GM12864 (cell line): ENCODE measurements at regions not wholly inside any gene's neighbourhood (a gene's known extent, or its start where the extent isn't known, plus 50 kb on each side); places are given as distances from the start of the nearest gene placed in this dataset.

Source experiments
- DNase-seq: peaks from one replicate; pipeline ENCODE4 v3.0.0-alpha.2; 2011; ENCODE audit warnings: low read depth
- H3K4me3 ChIP-seq: 2 replicates; pipeline ENCODE4 v1.5.1; 2011; ENCODE audit warnings: mild to moderate bottlenecking, low read depth, low read length, control low read depth
- CTCF ChIP-seq: IDR thresholded peaks from 2 replicates; pipeline ENCODE4 v1.5.1; 2011; ENCODE audit warnings: low read depth, mild to moderate bottlenecking, moderate library complexity, low read length, control low read depth, inconsistent platforms; ENCODE audit errors: missing control alignments

GRCh38 chr7:41232086-41232485 lies 470.8 kb downstream of the INHBA start:
- no peak overlapping the region for H3K4me3 ChIP-seq
- no peak for DNase-seq
- TF ChIP-seq CTCF = no peak

GRCh38 chr7:41224063-41224763 lies 478.7 kb downstream of the INHBA start:
- no peak for TF ChIP-seq CTCF
- no peak for DNase-seq
- no peak overlapping the region for H3K4me3 ChIP-seq

- no peak for DNase-seq
- H3K4me3 ChIP-seq = no peak overlapping the region
- TF ChIP-seq CTCF = no peak
These were observed 480.1 kb downstream of the INHBA start for GRCh38 chr7:41222746-41223145.

GRCh38 chr7:41220266-41220665 lies 482.6 kb downstream of the INHBA start:
- DNase-seq = no peak
- no peak overlapping the region for H3K4me3 ChIP-seq
- TF ChIP-seq CTCF = no peak

GRCh38 chr7:41219276-41219675 lies 483.6 kb downstream of the INHBA start:
- no peak for TF ChIP-seq CTCF
- no peak overlapping the region for H3K4me3 ChIP-seq
- no peak for DNase-seq

- H3K4me3 ChIP-seq = no peak overlapping the region
- DNase-seq = no peak
- TF ChIP-seq CTCF = no peak
These were observed 485.6 kb downstream of the INHBA start for GRCh38 chr7:41217306-41217705.

- TF ChIP-seq CTCF = no peak
- no peak for DNase-seq
- H3K4me3 ChIP-seq = no peak overlapping the region
These were observed 495.7 kb downstream of the INHBA start for GRCh38 chr7:41207141-41207540.
